HG03378 (cell line): ENCODE measurements at regions not wholly inside any gene's neighbourhood (a gene's known extent, or its start where the extent isn't known, plus 50 kb on each side); places are given as distances from the start of the nearest gene placed in this dataset.
A peak's percentile ranks its signal among the peaks of the same experiment; 100 is the strongest.
"Not testable (repeated sequence)": the region's sequence is repeated elsewhere in the genome, so short reads cannot be mapped to it uniquely, and the experiment has no call there.

ENCODE experiments used
- ATAC-seq: cut with Tn5 transposase; IDR thresholded peaks from one replicate; pipeline ENCODE4 v1.9.1; 2021; ENCODE audit warnings: mild to moderate bottlenecking, moderate library complexity; ENCODE audit not compliant: unreplicated experiment

GRCh38 chr4:170242471-170242870 is 152.7 kb upstream of the AADAT start:
- no peak for ATAC-seq

- peak; percentile 47 for ATAC-seq
Measured at GRCh38 chr4:170234800-170235199, 145.0 kb upstream of the AADAT start.

GRCh38 chr4:170231377-170231776 is 141.6 kb upstream of the AADAT start:
- ATAC-seq, result no peak

- ATAC-seq, result no peak
Measured at GRCh38 chr4:170230242-170230641, 140.5 kb upstream of the AADAT start.

- no peak for ATAC-seq
Measured at GRCh38 chr4:170229006-170229405, 139.2 kb upstream of the AADAT start.

- no peak for ATAC-seq
Measured at GRCh38 chr4:170227928-170228327, 138.2 kb upstream of the AADAT start.

- ATAC-seq, result no peak
Measured at GRCh38 chr4:170226288-170226687, 136.5 kb upstream of the AADAT start.

GRCh38 chr4:170214731-170215130 is 125.0 kb upstream of the AADAT start:
- no peak for ATAC-seq

GRCh38 chr4:170214101-170214500 is 124.3 kb upstream of the AADAT start:
- ATAC-seq, result no peak

GRCh38 chr4:170202721-170203120 is 113.0 kb upstream of the AADAT start:
- ATAC-seq, result no peak

GRCh38 chr4:170198747-170199146 is 109.0 kb upstream of the AADAT start:
- no peak for ATAC-seq

- not testable (repeated sequence) for ATAC-seq
Measured at GRCh38 chr4:170194794-170195193, 105.0 kb upstream of the AADAT start.

GRCh38 chr4:170193496-170193895 is 103.7 kb upstream of the AADAT start:
- no peak for ATAC-seq

- no peak for ATAC-seq
Measured at GRCh38 chr4:170190265-170190664, 100.5 kb upstream of the AADAT start.

- no peak for ATAC-seq
Measured at GRCh38 chr4:170170861-170171260, 81.1 kb upstream of the AADAT start.

GRCh38 chr4:170169699-170170098 is 79.9 kb upstream of the AADAT start:
- no peak for ATAC-seq

GRCh38 chr4:170167678-170168077 is 77.9 kb upstream of the AADAT start:
- no peak for ATAC-seq

GRCh38 chr4:170166193-170166592 is 76.4 kb upstream of the AADAT start:
- not testable (repeated sequence) for ATAC-seq

GRCh38 chr4:170162416-170162815 is 72.7 kb upstream of the AADAT start:
- no peak for ATAC-seq

GRCh38 chr4:170157670-170158069 is 67.9 kb upstream of the AADAT start:
- ATAC-seq, result no peak

- ATAC-seq, result no peak
Measured at GRCh38 chr4:170145120-170145519, 55.4 kb upstream of the AADAT start.

GRCh38 chr4:170139764-170140163 is 50.0 kb upstream of the AADAT start:
- ATAC-seq, result no peak
